HG03521 (cell line): ENCODE measurements at regions not wholly inside any gene's neighbourhood (a gene's known extent, or its start where the extent isn't known, plus 50 kb on each side); places are given as distances from the start of the nearest gene placed in this dataset.

Source experiments
- ATAC-seq: cut with Tn5 transposase; IDR thresholded peaks from one replicate; pipeline ENCODE4 v1.9.1; 2021; ENCODE audit warnings: mild to moderate bottlenecking, moderate library complexity; ENCODE audit not compliant: unreplicated experiment

GRCh38 chr12:34391771-34392581 lies 369.7 kb downstream of the ALG10 start:
- no peak for ATAC-seq

GRCh38 chr12:34392741-34393085 lies 370.4 kb downstream of the ALG10 start:
- no peak for ATAC-seq

- no peak for ATAC-seq
Observed at GRCh38 chr12:34393086-34393820, 371.0 kb downstream of the ALG10 start.

GRCh38 chr12:34393821-34394150 lies 371.5 kb downstream of the ALG10 start:
- ATAC-seq: no peak

GRCh38 chr12:34394211-34395055 lies 372.1 kb downstream of the ALG10 start:
- ATAC-seq: no peak

- no peak for ATAC-seq
Observed at GRCh38 chr12:34395056-34396005, 373.0 kb downstream of the ALG10 start.

- no peak for ATAC-seq
Observed at GRCh38 chr12:34396006-34396860, 373.9 kb downstream of the ALG10 start.

- ATAC-seq: no peak
Observed at GRCh38 chr12:34396861-34397590, 374.7 kb downstream of the ALG10 start.

- ATAC-seq: no peak
Observed at GRCh38 chr12:34397591-34398365, 375.5 kb downstream of the ALG10 start.

- ATAC-seq: no peak
Observed at GRCh38 chr12:34398366-34398705, 376.0 kb downstream of the ALG10 start.

- no peak for ATAC-seq
Observed at GRCh38 chr12:34398706-34399630, 376.7 kb downstream of the ALG10 start.

GRCh38 chr12:34399631-34400410 lies 377.5 kb downstream of the ALG10 start:
- ATAC-seq: no peak

- ATAC-seq: no peak
Observed at GRCh38 chr12:34400411-34400881, 378.1 kb downstream of the ALG10 start.

- no peak for ATAC-seq
Observed at GRCh38 chr12:34400986-34401658, 378.8 kb downstream of the ALG10 start.

GRCh38 chr12:34401659-34402227 lies 379.4 kb downstream of the ALG10 start:
- ATAC-seq: no peak
